HG02642 (cell line): ENCODE measurements at regions not wholly inside any gene's neighbourhood (a gene's known extent, or its start where the extent isn't known, plus 50 kb on each side); places are given as distances from the start of the nearest gene placed in this dataset.
"Not testable (repeated sequence)": the region's sequence is repeated elsewhere in the genome, so short reads cannot be mapped to it uniquely, and the experiment has no call there.

Source experiments
- ATAC-seq: cut with Tn5 transposase; IDR thresholded peaks from one replicate; pipeline ENCODE4 v1.9.1; 2021; ENCODE audit warnings: mild to moderate bottlenecking; ENCODE audit not compliant: unreplicated experiment, poor library complexity

- ATAC-seq = peak; percentile 98
Measured at GRCh38 chr5:50501491-50502228, 60.6 kb upstream of the EMB start.

- ATAC-seq = not testable (repeated sequence)
Measured at GRCh38 chr5:50513028-50513457, 72.0 kb upstream of the EMB start.

- not testable (repeated sequence) for ATAC-seq
Measured at GRCh38 chr5:50521060-50521459, 80.0 kb upstream of the EMB start.

- ATAC-seq = not testable (repeated sequence)
Measured at GRCh38 chr5:50527514-50528060, 86.5 kb upstream of the EMB start.

DNA sequence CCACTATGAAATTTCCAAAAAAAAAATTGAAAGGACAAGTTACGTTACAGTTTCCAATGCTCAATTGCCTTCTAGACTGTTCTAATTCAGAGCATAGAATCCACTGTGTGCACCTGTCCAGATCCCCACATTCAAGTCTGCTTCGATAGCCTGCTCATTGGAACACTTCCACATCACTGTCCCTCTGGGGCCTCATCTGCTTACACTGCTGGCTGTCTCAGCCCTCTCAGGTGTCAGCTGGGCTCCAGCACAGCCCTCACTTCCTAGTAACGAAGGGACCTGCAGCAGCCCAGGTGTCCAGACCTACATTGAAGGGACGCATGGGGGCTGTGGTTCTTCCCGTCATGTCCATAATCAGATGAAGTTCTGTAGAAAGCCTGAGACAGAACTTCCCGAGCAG, 94.3 kb upstream of the EMB start:
- ATAC-seq = no peak

DNA sequence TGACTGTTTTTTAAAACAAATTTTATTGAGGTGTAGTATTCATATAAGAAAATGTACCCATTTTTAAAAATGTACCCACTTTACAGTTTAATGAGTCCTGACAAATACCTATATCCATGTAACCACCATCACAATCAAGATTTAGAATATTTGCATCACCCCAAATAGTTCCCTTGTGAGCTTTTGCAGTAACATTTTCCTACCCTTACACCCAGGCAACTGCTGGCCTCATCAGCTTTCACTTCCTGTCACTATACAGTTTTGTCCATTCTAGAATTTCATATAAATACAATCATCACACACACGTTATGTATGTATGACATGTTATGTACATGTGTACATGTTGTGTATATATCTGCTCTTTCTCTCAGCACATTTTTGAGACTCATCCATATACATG, 96.4 kb upstream of the EMB start:
- ATAC-seq = peak; percentile 57

DNA sequence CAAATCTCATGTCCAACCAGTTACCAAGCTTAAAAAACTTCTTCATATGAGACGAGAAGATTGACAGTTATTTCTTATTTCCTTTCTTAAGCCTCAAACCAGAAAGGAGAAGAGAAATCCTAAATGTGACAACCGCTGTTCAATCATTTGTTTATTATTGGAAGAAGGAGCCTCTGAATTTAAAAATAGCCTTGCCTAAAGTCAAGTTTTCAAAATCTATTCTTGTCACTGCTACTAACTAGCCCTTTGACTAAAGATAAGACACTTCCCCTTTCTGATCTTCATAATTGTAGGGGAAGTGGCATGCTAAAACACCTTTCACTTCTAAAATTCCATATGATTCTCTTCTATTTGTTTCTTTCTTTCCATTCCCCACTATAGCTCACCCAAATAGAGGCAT, 106.2 kb upstream of the EMB start:
- peak; percentile 79 for ATAC-seq

- ATAC-seq = no peak
Measured at GRCh38 chr5:50550267-50550666, 109.2 kb upstream of the EMB start.

- no peak for ATAC-seq
Measured at GRCh38 chr5:50550993-50551392, 109.9 kb upstream of the EMB start.

DNA sequence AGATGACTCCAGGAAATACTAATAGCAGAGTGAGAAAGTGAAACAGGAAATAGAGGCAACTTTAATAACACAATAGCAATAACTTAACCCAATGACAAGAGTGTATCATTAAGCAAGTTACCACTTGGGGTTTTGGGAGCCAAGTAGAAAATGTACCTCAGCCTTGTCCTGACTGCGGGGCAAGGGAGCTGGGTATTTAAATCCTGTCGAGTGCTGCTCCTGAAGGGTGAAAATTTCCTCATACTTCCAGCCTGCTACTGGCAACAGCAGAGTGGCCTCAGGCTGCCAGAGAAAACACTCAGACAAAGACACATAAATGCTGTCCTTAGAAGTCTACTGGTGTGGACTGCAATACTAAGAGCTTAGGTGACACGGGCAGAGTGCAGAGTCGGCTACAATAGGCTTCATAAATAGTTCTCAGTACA, 112.5 kb upstream of the EMB start:
- ATAC-seq = no peak

DNA sequence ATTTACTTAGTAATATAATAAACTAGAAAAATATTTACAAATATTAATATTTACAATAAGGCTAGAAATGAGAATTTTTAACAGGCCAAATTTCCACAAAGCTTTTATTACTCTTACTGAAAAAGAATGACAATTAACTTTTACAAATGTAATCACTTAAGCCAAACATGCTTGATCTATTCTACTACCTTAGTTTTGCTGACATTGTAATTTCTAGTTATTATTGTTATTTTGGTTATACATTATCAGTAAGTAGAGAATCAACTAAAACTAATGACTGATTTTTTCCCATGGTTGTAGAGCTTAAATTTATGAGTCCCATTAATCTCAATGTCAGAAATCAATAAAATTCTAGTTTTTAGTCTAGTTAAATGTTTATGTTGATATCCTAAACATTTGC, 107.8 kb upstream of the PARP8 start:
- not testable (repeated sequence) for ATAC-seq

DNA sequence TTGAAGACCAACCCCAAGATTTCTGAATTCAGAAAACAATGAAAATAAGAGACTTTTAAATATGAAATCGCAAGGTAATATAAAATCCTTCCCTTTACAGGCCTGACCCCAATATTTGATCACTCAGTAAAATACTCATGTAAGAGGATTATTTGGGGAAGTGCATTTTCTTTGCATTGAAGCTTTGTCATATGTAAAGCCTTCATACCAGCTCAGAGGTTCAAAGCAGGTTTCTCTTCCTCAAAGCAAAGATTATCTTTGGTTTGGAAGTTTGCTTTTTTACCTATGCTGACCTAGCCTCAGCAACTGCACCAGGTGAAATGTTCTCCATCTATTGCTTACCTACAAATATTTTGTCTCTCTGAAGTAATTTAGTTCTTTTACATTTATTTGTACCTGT, 106.5 kb upstream of the PARP8 start:
- ATAC-seq = no peak

GRCh38 chr5:50562694-50563093, 103.7 kb upstream of the PARP8 start:
- ATAC-seq = no peak

DNA sequence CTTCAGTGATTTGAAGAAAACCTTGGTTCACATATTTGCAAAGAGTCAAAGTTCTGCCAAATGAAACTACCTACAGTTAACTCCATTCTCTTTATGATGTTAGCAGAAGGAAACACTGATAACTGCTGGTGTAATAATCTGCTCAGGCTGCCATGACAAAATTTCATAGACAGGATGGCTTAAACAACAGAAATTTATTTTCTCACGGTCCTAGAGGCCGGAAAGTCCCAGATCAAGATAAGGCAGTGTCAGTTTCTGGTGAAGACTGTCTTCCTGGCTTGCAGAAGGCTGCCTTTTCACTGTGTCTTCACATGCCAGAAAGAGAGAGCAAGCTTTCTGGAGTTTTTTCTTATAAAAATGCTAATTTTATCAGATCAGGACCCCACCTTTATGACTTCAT, 102.4 kb upstream of the PARP8 start:
- ATAC-seq = peak; percentile 90

GRCh38 chr5:50564558-50564957, 101.9 kb upstream of the PARP8 start:
- peak; percentile 27 for ATAC-seq

DNA sequence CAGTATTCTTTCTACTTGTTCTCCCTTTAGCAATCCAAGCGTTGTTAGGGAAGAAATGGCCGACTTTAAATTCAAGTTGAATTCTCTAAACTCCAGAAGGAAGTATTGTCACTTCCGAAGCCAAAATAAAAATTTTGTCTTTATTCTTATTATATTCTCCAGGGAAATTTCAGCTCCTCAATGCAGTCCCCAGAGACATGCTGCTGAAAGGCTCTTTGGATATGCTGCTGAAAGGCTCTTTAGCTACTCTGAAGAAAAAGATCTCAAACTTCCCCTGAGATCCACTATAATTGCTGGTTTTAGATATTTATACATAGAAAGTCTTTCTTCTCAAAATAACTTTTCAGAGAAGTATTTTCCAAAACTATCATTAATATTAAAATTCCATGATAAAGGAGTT, 92.3 kb upstream of the PARP8 start:
- ATAC-seq = no peak

DNA sequence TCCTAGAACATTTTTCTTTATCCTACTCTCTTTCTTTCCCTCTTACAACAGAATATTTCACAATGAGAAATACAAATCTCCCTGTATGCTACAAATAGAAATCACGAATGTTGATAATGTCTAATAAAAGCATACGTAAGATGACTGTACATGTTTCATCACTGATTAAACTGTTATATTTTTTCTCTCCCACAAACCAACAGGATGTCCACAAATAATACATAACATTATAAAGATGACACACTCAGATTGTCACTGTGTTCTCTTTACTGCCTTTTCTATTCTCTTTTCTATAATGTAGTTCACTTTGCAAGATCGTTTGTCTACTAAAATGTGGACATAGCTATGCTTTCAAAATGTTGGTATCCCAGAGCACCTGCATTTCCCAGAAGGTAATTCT, 90.7 kb upstream of the PARP8 start:
- no peak for ATAC-seq

GRCh38 chr5:50576265-50576664, 90.2 kb upstream of the PARP8 start:
- no peak for ATAC-seq

DNA sequence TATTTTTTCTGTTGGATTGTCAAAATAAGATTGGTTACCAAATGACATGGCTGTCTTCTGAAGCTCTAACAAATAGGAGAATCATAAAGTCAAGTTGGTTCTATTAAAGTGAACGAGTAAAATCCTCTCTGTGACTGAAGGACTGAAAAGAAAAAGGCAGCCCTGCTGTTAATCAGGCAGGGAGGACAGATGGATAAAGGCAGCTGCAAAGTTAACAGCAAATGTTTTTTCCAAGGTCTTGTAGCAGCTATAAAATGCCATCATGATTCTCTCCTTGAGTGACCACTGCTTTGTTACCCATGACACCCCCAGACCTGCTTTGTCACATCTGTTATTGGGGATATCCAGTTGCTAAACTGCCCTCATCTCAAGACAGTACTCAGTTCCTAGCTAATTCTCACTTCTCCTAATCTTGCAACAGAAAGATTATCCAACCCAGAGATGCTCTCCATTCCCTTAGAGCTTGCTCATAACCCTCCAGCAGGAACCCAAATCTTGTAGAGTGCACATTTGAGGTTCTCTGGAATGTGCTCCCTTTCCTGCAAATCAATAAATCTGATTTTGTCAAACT, 89.7 kb upstream of the PARP8 start:
- ATAC-seq = no peak

DNA sequence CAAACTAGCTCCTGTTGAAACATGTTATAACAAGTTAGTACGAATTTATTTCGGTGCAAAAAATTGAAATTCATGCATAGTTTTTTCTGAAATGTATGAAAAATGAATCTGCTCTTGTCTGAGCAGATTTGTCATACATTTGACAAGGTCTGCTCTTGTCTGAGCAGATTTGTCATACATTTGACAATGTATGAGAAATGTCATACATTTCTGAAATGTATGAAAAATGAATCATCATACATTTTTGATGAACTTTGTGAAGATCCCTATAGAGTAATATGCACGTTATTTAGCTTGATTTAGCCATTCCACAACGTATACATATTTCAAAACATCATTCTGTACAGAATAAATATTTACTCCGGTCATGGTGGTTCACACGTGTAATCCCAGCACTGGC, 85.9 kb upstream of the PARP8 start:
- no peak for ATAC-seq

DNA sequence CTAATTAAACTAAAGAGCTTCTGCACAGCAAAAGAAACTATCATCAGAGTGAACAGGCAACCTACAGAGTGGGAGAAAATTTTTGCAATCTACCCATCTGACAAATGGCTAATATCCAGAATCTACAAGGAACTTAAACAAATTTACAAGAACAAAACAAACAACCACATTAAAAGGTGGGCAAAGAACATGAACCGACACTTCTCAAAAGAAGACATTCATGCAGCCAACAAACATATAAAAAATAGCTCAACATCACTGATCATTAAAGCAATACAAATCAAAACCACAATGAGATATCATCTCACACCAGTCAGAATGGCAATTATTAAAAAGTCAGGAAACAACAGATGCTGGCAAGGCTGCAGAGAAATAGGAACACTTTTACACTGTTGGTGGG, 84.6 kb upstream of the PARP8 start:
- ATAC-seq = not testable (repeated sequence)

DNA sequence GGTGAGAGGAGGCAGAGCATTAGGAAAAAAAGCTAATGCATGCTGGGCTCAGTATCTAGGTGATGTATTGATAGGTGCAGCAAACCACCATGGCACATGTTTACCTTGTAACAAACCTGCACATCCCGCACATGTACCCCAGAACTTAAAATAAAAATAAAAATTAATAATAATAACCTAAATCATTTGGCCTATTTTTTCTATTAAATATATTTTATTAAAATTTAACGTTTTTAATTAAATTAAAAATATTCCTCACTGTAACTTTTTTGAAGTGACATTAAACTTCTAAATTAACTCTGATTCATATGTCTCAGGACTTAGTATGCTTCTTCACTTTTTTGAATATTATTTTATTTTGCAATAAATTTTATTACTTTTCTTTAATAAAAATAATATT, 83.7 kb upstream of the PARP8 start:
- ATAC-seq = no peak
